Panc1 (cell line): ENCODE measurements at regions not wholly inside any gene's neighbourhood (a gene's known extent, or its start where the extent isn't known, plus 50 kb on each side); places are given as distances from the start of the nearest gene placed in this dataset.

Experiments used
- CTCF ChIP-seq: fragments of 450-650 bp; IDR thresholded peaks from 2 replicates; pipeline ENCODE4 v1.5.1; 2017; ENCODE audit warnings: mild to moderate bottlenecking
- POLR2AphosphoS5 ChIP-seq: IDR thresholded peaks from 2 replicates; pipeline ENCODE4 v1.6.1; 2012; ENCODE audit warnings: mild to moderate bottlenecking, low read depth, low read length, moderate library complexity
- REST ChIP-seq, 2 experiments: IDR thresholded peaks; 2 replicates each; pipeline ENCODE4 v1.6.1; 2011 to 2012; ENCODE audit warnings: low read depth in 2 of 2, control low read depth in 1 of 2, low read length in 1 of 2, mild to moderate bottlenecking in 1 of 2, moderate library complexity in 1 of 2; ENCODE audit not compliant: insufficient read depth in 1 of 2
- SIN3A ChIP-seq: IDR thresholded peaks from 2 replicates; pipeline ENCODE4 v1.6.1; 2012; ENCODE audit warnings: low read depth, mild to moderate bottlenecking, low read length, moderate library complexity, borderline replicate concordance; ENCODE audit not compliant: insufficient read depth
- TCF7L2 ChIP-seq: IDR thresholded peaks from 2 replicates; pipeline ENCODE4 v1.6.1; 2011; ENCODE audit warnings: mild to moderate bottlenecking, low read depth, low read length, inconsistent platforms

GRCh38 chr17:77717941-77718668 is 240.4 kb upstream of the TNRC6C start:
- no peak for TF ChIP-seq CTCF
- TF ChIP-seq POLR2AphosphoS5, result no peak
- TF ChIP-seq SIN3A, result no peak
- TF ChIP-seq REST (IDR thresholded peaks at IDR 0.05; ENCODE audit: insufficient read depth in 1 of 2, low read depth in 2 of 2, low read length in 1 of 2), result no peak
- no peak for TF ChIP-seq TCF7L2
